ENCODE measurements at regions not wholly inside any gene's neighbourhood (a gene's known extent, or its start where the extent isn't known, plus 50 kb on each side); places are given as distances from the start of the nearest gene placed in this dataset.

GRCh38 chr2:76193089-76193488, 482.4 kb upstream of the GCFC2 start:
- TF ChIP-seq SUZ12 (IDR thresholded peaks at IDR 0.05) (no peak), BHLHE40 (IDR thresholded peaks at IDR 0.05; ENCODE audit: borderline replicate concordance) (no peak), FOXA1 (IDR thresholded peaks at IDR 0.05) (no peak), ELF4 (IDR thresholded peaks at IDR 0.05) (no peak), HDGF (IDR thresholded peaks at IDR 0.05; ENCODE audit: borderline replicate concordance) (no peak), TARDBP (IDR thresholded peaks at IDR 0.05) (no peak), LEF1 (IDR thresholded peaks at IDR 0.05; ENCODE audit: borderline replicate concordance) (no peak), SP1 (IDR thresholded peaks at IDR 0.05) (no peak), NFRKB (IDR thresholded peaks at IDR 0.05) (no peak), ZNF384 (IDR thresholded peaks at IDR 0.05) (no peak), ARNT (IDR thresholded peaks at IDR 0.05) (no peak), L3MBTL2 (conservative IDR thresholded peaks at IDR 0.05) (no peak), PKNOX1 (IDR thresholded peaks at IDR 0.05) (no peak), FOXM1 (IDR thresholded peaks at IDR 0.05; ENCODE audit: borderline replicate concordance) (no peak)
